HG03103 (cell line): ENCODE measurements at regions not wholly inside any gene's neighbourhood (a gene's known extent, or its start where the extent isn't known, plus 50 kb on each side); places are given as distances from the start of the nearest gene placed in this dataset.

Experiments used
- ATAC-seq: cut with Tn5 transposase; IDR thresholded peaks from one replicate; pipeline ENCODE4 v1.9.1; 2021; ENCODE audit warnings: low read depth; ENCODE audit not compliant: unreplicated experiment

- no peak for ATAC-seq
Measured at GRCh38 chr6:100152201-100152600, 158.2 kb upstream of the MCHR2 start.

GRCh38 chr6:100144991-100145390 is 151.0 kb upstream of the MCHR2 start:
- ATAC-seq, result no peak

GRCh38 chr6:100138346-100139022 is 144.5 kb upstream of the MCHR2 start:
- no peak for ATAC-seq

- ATAC-seq, result no peak
Measured at GRCh38 chr6:100137759-100138158, 143.7 kb upstream of the MCHR2 start.

GRCh38 chr6:100136590-100136989 is 142.6 kb upstream of the MCHR2 start:
- no peak for ATAC-seq

- ATAC-seq, result no peak
Measured at GRCh38 chr6:100135977-100136376, 142.0 kb upstream of the MCHR2 start.

- no peak for ATAC-seq
Measured at GRCh38 chr6:100134703-100135102, 140.7 kb upstream of the MCHR2 start.

- no peak for ATAC-seq
Measured at GRCh38 chr6:100134297-100134696, 140.3 kb upstream of the MCHR2 start.

GRCh38 chr6:100132005-100132404 is 138.0 kb upstream of the MCHR2 start:
- no peak for ATAC-seq

- no peak for ATAC-seq
Measured at GRCh38 chr6:100130630-100131029, 136.6 kb upstream of the MCHR2 start.

- no peak for ATAC-seq
Measured at GRCh38 chr6:100126790-100127484, 132.9 kb upstream of the MCHR2 start.

GRCh38 chr6:100121854-100122609 is 128.0 kb upstream of the MCHR2 start:
- no peak for ATAC-seq

GRCh38 chr6:100119261-100119660 is 125.2 kb upstream of the MCHR2 start:
- no peak for ATAC-seq

- ATAC-seq, result no peak
Measured at GRCh38 chr6:100118301-100118700, 124.3 kb upstream of the MCHR2 start.

GRCh38 chr6:100117680-100118079 is 123.7 kb upstream of the MCHR2 start:
- ATAC-seq, result no peak

- ATAC-seq, result peak; percentile 77
Measured at GRCh38 chr6:100116411-100117194, 122.6 kb upstream of the MCHR2 start.

GRCh38 chr6:100115407-100116101 is 121.5 kb upstream of the MCHR2 start:
- no peak for ATAC-seq

GRCh38 chr6:100112855-100113508 is 119.0 kb upstream of the MCHR2 start:
- no peak for ATAC-seq

- no peak for ATAC-seq
Measured at GRCh38 chr6:100105919-100106529, 112.0 kb upstream of the MCHR2 start.
